Activated naive CD4-positive, alpha-beta T cell treated with anti-CD3 and anti-CD28 coated beads for 36 hours (primary cell): ENCODE measurements at regions not wholly inside any gene's neighbourhood (a gene's known extent, or its start where the extent isn't known, plus 50 kb on each side); places are given as distances from the start of the nearest gene placed in this dataset.
"Not testable (repeated sequence)": the region's sequence is repeated elsewhere in the genome, so short reads cannot be mapped to it uniquely, and the experiment has no call there.

Experiments used
- CTCF ChIA-PET: fragments of 350-600 bp; sonication (Branson Sonifier 250); formaldehyde crosslinking; loops from one replicate; lab custom pipeline; 2021; ENCODE audit warnings: antibody characterized with exemption; lab: Charles Lee
- DNase-seq: peaks from one replicate; pipeline ENCODE4 v3.0.0-alpha.2; 2020
- H3K27ac Mint-ChIP-seq: one replicate; pipeline ENCODE4 v1.8.0; 2021; ENCODE audit warnings: mild to moderate bottlenecking, mixed read lengths
- H3K27me3 Mint-ChIP-seq: one replicate; pipeline ENCODE4 v1.8.0; 2021; ENCODE audit warnings: low read depth, mixed read lengths
- H3K36me3 Mint-ChIP-seq: one replicate; pipeline ENCODE4 v1.8.0; 2021; ENCODE audit warnings: low read depth, mixed read lengths
- H3K4me1 Mint-ChIP-seq: one replicate; pipeline ENCODE4 v1.8.0; 2021; ENCODE audit warnings: low read depth, mixed read lengths
- H3K4me3 Mint-ChIP-seq: one replicate; pipeline ENCODE4 v1.8.0; 2021; ENCODE audit warnings: mild to moderate bottlenecking, moderate library complexity, mixed read lengths
- H3K9me3 Mint-ChIP-seq: one replicate; pipeline ENCODE4 v1.8.0; 2021; ENCODE audit warnings: mixed read lengths
- intact Hi-C: fragments of 100-400 bp; cut with micrococcal nuclease; formaldehyde crosslinking; loops from one replicate; pipeline ENCODE4 v1.15.1; 2023

DNA sequence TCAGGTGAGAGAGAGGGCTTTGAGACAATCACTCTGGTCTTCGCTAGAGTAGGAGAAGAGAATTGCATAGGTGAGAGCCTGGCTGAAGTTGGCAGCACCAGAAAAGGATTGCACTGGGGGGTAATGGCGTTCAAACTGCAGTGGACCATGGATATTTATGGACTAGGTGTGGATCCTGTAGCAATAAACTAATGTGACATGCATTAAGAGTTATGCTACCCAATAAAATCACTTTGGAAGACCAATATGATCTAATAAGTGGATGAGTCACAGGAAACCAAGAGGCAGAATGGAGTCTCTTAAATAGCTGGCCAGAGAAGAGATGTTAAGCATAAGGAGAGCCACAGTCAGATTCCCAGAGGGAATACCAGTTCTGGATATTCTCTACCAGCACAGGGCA lies 259.8 kb downstream of the FBXO8 start:
- Mint-ChIP-seq H3K27ac (no peak overlapping the region), H3K36me3 (no peaks in the 10 kb centered on the region), H3K4me1 (no peaks in the 10 kb centered on the region), H3K4me3 (no peak overlapping the region), H3K9me3 (peaks cover 3% of the 10 kb centered on the region), H3K27me3 (no peaks in the 10 kb centered on the region)
- CTCF ChIA-PET = no interaction called here
- intact Hi-C loops = no loop called here
- no peak for DNase-seq

GRCh38 chr4:174018236-174018635 lies 265.2 kb downstream of the FBXO8 start:
- intact Hi-C loops = no loop called here
- peaks cover 6% of the 10 kb centered on the region for H3K27me3 Mint-ChIP-seq

DNA sequence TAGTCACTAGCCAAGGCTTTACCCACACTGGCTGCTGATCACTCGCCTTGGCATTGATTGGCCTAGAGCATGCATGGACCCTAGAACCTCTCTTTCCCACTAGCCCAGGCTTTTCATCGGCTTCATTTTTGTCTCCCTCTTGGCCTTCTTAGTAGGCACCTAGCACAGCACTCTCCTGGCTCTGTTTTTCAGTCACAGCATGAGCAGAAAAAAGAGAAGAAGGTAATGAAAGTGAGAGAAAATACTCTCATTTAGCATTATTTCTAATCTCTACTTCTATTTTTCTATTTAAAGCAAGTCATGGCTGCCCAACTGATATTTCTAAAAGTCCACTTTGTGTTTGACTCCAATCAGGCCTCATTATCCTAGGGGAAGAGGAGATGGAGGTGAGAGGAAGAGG lies 267.2 kb downstream of the FBXO8 start:
- H3K9me3 Mint-ChIP-seq = no peaks in the 10 kb centered on the region
- no peaks in the 10 kb centered on the region for H3K4me1 Mint-ChIP-seq
- no peak overlapping the region for H3K27ac Mint-ChIP-seq
- intact Hi-C loops = no loop called here
- peaks cover 6% of the 10 kb centered on the region for H3K27me3 Mint-ChIP-seq
- CTCF ChIA-PET = no interaction called here
- no peak overlapping the region for H3K4me3 Mint-ChIP-seq
- DNase-seq = no peak
- H3K36me3 Mint-ChIP-seq = no peaks in the 10 kb centered on the region

More at GRCh38 chr4:174018236-174018635, 265.2 kb downstream of the FBXO8 start:
- CTCF ChIA-PET = no interaction called here
- no peaks in the 10 kb centered on the region for H3K36me3 Mint-ChIP-seq
- no peaks in the 10 kb centered on the region for H3K4me1 Mint-ChIP-seq
- H3K4me3 Mint-ChIP-seq = no peak overlapping the region
- no peak for DNase-seq
- H3K27ac Mint-ChIP-seq = no peak overlapping the region
- H3K9me3 Mint-ChIP-seq = no peaks in the 10 kb centered on the region

- H3K9me3 Mint-ChIP-seq = no peaks in the 10 kb centered on the region
- intact Hi-C loops = no loop called here
- no peak for DNase-seq
- H3K27me3 Mint-ChIP-seq = peaks cover 5% of the 10 kb centered on the region
- no peak overlapping the region for H3K27ac Mint-ChIP-seq
- H3K4me3 Mint-ChIP-seq = no peak overlapping the region
- H3K36me3 Mint-ChIP-seq = no peaks in the 10 kb centered on the region
- CTCF ChIA-PET = no interaction called here
- H3K4me1 Mint-ChIP-seq = no peaks in the 10 kb centered on the region
Measured at GRCh38 chr4:174012886-174013259, 270.6 kb downstream of the FBXO8 start.

- Mint-ChIP-seq H3K4me1 (no peaks in the 10 kb centered on the region), H3K36me3 (no peaks in the 10 kb centered on the region), H3K9me3 (no peaks in the 10 kb centered on the region), H3K4me3 (no peak overlapping the region), H3K27me3 (peaks cover 3% of the 10 kb centered on the region), H3K27ac (no peak overlapping the region)
- intact Hi-C loops = no loop called here
- CTCF ChIA-PET = no interaction called here
- DNase-seq = no peak
Measured at GRCh38 chr4:174012135-174012885, 271.2 kb downstream of the FBXO8 start.

DNA sequence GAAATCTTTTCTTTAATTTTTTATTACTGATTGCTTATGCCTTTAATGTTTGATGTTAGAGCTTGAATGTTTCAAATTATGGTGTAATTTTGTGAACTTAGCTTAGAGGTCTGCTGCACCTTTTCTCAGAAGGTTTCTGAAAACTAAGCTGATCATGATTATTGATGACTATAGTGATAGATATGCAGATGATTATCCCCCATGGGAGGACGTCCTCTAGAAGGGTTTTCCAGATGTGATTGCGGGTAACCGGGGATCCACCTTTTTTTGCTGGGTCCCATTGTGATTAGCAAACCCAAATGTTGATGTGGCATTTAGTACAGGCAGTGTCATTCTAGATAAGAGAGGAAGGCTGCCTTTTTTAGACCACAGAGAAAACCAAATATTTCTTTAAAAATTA lies 272.9 kb downstream of the FBXO8 start:
- Mint-ChIP-seq H3K4me3 (no peak overlapping the region), H3K36me3 (no peaks in the 10 kb centered on the region), H3K27me3 (no peaks in the 10 kb centered on the region), H3K9me3 (no peaks in the 10 kb centered on the region), H3K27ac (no peak overlapping the region), H3K4me1 (no peaks in the 10 kb centered on the region)
- intact Hi-C loops = no loop called here
- CTCF ChIA-PET = no interaction called here
- DNase-seq = no peak

- CTCF ChIA-PET = no interaction called here
- no peaks in the 10 kb centered on the region for H3K4me1 Mint-ChIP-seq
- no peak overlapping the region for H3K27ac Mint-ChIP-seq
- intact Hi-C loops = no loop called here
- DNase-seq = no peak
- no peaks in the 10 kb centered on the region for H3K9me3 Mint-ChIP-seq
- no peak overlapping the region for H3K4me3 Mint-ChIP-seq
- H3K27me3 Mint-ChIP-seq = no peaks in the 10 kb centered on the region
- no peaks in the 10 kb centered on the region for H3K36me3 Mint-ChIP-seq
Measured at GRCh38 chr4:174009686-174010451, 273.6 kb downstream of the FBXO8 start.

DNA sequence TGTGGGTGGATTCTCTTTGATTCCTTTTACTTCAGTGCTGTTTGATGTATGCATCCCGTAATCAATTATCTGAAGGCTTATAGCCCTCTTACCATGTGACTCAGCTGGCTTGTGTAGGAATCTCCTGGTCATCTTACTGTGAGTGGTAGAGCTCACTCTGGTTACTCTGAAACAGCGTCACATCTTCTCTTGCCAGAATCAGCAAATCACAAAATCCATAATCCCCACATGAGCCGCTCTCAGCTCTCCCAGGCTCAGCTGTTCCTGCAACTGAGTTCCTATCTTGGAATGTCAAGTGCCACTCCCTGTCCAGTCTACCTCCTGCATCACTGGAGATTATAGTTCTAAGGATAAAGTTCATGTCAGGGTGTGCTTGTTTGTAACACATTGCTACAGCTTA lies 278.0 kb downstream of the FBXO8 start:
- Mint-ChIP-seq H3K4me3 (no peak overlapping the region), H3K9me3 (no peaks in the 10 kb centered on the region), H3K4me1 (no peaks in the 10 kb centered on the region), H3K27ac (no peak overlapping the region), H3K27me3 (no peaks in the 10 kb centered on the region), H3K36me3 (no peaks in the 10 kb centered on the region)
- CTCF ChIA-PET = interaction anchor here (0.6 kb wide), 1 partner anchor 345 kb away, joined by 3 read pairs; no protein-coding TSS in a partner anchor
- DNase-seq = no peak
- intact Hi-C loops = no loop called here

DNA sequence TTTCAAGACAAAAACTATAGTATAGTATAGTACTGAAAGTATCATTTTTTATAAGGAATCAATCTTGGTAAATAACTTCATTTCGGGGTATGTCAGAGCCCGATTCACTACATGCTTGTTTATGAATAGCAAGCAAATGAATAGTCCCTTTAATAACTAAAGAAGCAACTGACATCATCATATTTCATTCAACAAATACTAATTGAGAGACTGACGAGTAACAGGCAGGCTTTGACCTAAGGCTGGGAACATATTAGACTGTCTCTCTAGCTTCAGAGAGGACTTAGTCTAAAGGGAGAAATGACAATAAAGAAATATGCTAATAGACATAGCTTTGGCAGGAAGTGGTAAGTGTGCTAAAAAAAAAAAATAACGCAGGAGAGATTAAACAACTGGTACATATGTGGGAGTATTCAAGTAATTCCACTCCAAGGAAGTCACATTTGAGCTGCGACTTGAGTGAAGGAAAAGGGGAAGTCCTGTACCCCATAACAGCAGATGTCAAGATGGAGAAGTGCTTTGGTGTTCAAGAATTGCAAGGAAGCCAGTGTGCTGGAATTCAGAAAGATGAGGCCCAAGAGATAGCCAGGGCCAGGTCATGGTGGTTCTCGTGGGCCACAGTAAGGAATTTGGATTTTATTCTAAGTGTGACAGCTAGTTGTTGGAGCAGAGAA lies 284.9 kb downstream of the FBXO8 start:
- CTCF ChIA-PET = interaction anchor here (0.6 kb wide), 1 partner anchor 8 kb away, joined by 4 read pairs; no protein-coding TSS in a partner anchor
- DNase-seq = no peak
- Mint-ChIP-seq H3K27ac (no peak overlapping the region), H3K4me3 (no peak overlapping the region), H3K36me3 (no peaks in the 10 kb centered on the region), H3K4me1 (no peaks in the 10 kb centered on the region), H3K27me3 (peaks cover 2% of the 10 kb centered on the region), H3K9me3 (no peaks in the 10 kb centered on the region)
- intact Hi-C loops = no loop called here

DNA sequence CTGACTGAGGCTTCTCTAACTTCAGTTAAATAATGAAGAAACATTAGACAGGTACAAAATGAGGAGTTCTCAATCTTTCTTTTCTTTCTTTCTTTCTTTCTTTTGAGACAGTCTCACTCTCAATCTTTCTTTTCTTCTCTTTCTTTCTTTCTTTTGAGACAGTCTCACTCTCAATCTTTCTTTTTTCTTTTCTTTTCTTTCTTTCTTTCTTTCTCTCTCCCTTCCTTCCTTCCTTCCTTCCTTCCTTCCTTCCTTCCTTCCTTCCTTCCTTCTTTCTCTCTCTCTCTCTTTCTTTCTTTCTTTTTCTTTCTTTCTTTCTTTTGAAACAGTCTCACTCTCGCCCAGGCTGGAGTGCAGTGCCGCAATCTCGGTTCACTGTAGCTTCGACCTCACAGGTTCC lies 287.7 kb downstream of the FBXO8 start:
- DNase-seq, CTCF ChIA-PET, H3K27me3 Mint-ChIP-seq, H3K36me3 Mint-ChIP-seq, H3K9me3 Mint-ChIP-seq, H3K27ac Mint-ChIP-seq, H3K4me3 Mint-ChIP-seq, intact Hi-C loops, H3K4me1 Mint-ChIP-seq: not testable (repeated sequence)

GRCh38 chr4:173991814-173992213 lies 291.7 kb downstream of the FBXO8 start:
- DNase-seq = no peak
- no peaks in the 10 kb centered on the region for H3K4me1 Mint-ChIP-seq
- no peaks in the 10 kb centered on the region for H3K9me3 Mint-ChIP-seq
- H3K27ac Mint-ChIP-seq = no peak overlapping the region
- H3K4me3 Mint-ChIP-seq = no peak overlapping the region
- intact Hi-C loops = loop anchor here (5.0 kb wide), 1 partner anchor 485 kb away; no protein-coding TSS in a partner anchor
- CTCF ChIA-PET = no interaction called here
- peaks cover 4% of the 10 kb centered on the region for H3K27me3 Mint-ChIP-seq
- H3K36me3 Mint-ChIP-seq = no peaks in the 10 kb centered on the region

GRCh38 chr4:173991316-173991715 lies 292.2 kb downstream of the FBXO8 start:
- H3K27me3 Mint-ChIP-seq = peaks cover 4% of the 10 kb centered on the region
- CTCF ChIA-PET = no interaction called here
- H3K36me3 Mint-ChIP-seq = no peaks in the 10 kb centered on the region
- no peak for DNase-seq
- H3K4me3 Mint-ChIP-seq = no peak overlapping the region
- intact Hi-C loops = loop anchor here (5.0 kb wide), 1 partner anchor 484 kb away; no protein-coding TSS in a partner anchor
- H3K9me3 Mint-ChIP-seq = no peaks in the 10 kb centered on the region
- no peak overlapping the region for H3K27ac Mint-ChIP-seq
- no peaks in the 10 kb centered on the region for H3K4me1 Mint-ChIP-seq
